ENCODE measurements at regions not wholly inside any gene's neighbourhood (a gene's known extent, or its start where the extent isn't known, plus 50 kb on each side); places are given as distances from the start of the nearest gene placed in this dataset.

DNA sequence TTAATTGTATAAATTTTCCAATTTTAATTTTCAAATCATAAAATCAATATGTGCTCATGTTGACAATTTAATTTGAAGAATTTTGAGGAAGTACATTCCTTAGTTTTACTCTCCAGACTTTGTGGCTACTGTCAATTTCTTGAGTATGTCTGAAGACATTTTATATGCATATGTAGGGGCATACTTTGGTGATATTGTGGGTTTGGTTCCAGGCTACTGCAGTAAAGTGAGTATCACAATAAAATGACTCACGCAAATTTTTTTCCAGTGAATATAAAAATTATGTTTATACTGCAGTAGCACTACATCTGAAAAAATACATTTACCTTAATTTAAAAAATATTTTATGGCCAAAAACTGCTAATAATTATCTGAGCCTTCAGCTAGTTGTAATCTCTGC, 123.2 kb upstream of the PLCL2 start:
- no peak for TF ChIP-seq SUZ12 (IDR thresholded peaks at IDR 0.05)
- no peak for TF ChIP-seq NFRKB (IDR thresholded peaks at IDR 0.05)
- TF ChIP-seq SP1 (IDR thresholded peaks at IDR 0.05) = no peak
- no peak for TF ChIP-seq FOXA1 (IDR thresholded peaks at IDR 0.05)
- no peak for TF ChIP-seq BHLHE40 (IDR thresholded peaks at IDR 0.05; ENCODE audit: borderline replicate concordance)
- no peak for TF ChIP-seq ARNT (IDR thresholded peaks at IDR 0.05)
- no peak for TF ChIP-seq FOXK2 (IDR thresholded peaks at IDR 0.05)
- no peak for TF ChIP-seq ELF4 (IDR thresholded peaks at IDR 0.05)
- no peak for TF ChIP-seq LEF1 (IDR thresholded peaks at IDR 0.05; ENCODE audit: borderline replicate concordance)
- no peak for TF ChIP-seq FOXM1 (IDR thresholded peaks at IDR 0.05; ENCODE audit: borderline replicate concordance)
- TF ChIP-seq ZNF384 (IDR thresholded peaks at IDR 0.05) = no peak
- TF ChIP-seq CTBP1 (IDR thresholded peaks at IDR 0.05; ENCODE audit: borderline replicate concordance) = no peak

Data from HEK293T (cell line).